ENCODE measurements at regions not wholly inside any gene's neighbourhood (a gene's known extent, or its start where the extent isn't known, plus 50 kb on each side); places are given as distances from the start of the nearest gene placed in this dataset.

DNA sequence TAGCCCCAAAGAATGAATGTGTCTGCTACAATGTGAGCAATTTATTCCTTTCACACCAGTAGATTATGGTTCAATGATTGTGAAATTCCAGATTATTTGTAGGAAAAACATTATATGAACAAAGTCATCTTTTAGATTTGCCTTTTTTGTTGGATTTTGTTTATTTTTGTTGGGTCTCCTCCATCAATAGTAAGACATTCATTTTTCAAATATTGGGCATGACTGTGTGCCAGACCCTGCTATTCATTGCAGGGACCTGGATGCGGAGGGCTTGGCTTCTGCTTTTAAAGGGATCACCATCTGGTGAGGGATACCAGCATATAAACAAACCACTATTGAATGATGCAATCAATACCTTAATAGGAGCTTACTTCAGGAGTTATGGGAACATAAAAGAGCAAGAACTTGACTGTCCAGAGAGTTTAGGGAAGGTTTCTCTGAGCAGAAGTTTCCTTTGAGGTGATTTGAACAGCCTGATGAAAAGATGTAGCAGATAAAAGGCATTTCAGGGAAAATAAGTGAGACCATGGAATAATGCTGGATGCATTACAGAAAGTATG lies 486.7 kb downstream of the EPHA4 start:
- TF ChIP-seq, protein P1, sequence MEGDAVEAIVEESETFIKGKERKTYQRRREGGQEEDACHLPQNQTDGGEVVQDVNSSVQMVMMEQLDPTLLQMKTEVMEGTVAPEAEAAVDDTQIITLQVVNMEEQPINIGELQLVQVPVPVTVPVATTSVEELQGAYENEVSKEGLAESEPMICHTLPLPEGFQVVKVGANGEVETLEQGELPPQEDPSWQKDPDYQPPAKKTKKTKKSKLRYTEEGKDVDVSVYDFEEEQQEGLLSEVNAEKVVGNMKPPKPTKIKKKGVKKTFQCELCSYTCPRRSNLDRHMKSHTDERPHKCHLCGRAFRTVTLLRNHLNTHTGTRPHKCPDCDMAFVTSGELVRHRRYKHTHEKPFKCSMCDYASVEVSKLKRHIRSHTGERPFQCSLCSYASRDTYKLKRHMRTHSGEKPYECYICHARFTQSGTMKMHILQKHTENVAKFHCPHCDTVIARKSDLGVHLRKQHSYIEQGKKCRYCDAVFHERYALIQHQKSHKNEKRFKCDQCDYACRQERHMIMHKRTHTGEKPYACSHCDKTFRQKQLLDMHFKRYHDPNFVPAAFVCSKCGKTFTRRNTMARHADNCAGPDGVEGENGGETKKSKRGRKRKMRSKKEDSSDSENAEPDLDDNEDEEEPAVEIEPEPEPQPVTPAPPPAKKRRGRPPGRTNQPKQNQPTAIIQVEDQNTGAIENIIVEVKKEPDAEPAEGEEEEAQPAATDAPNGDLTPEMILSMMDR (IDR thresholded peaks at IDR 0.05 in 4 of 5, conservative IDR thresholded peaks at IDR 0.05 in 1 of 5) = no peak
- no peak for TF ChIP-seq POLR2A (IDR thresholded peaks at IDR 0.05)

All from gastrocnemius medialis (tissue), 4 donors.